ENCODE measurements at regions not wholly inside any gene's neighbourhood (a gene's known extent, or its start where the extent isn't known, plus 50 kb on each side); places are given as distances from the start of the nearest gene placed in this dataset.
A peak's percentile ranks its signal among the peaks of the same experiment; 100 is the strongest.
"Not testable (repeated sequence)": the region's sequence is repeated elsewhere in the genome, so short reads cannot be mapped to it uniquely, and the experiment has no call there.

GRCh38 chr15:79673416-79674123 is 223.2 kb downstream of the MTHFS start:
- DNase-seq = no peak

- no peak for DNase-seq
Measured at GRCh38 chr15:79674124-79674465, 222.7 kb downstream of the MTHFS start.

GRCh38 chr15:79675982-79676381 is 220.8 kb downstream of the MTHFS start:
- DNase-seq = no peak

- DNase-seq = no peak
Measured at GRCh38 chr15:79676621-79677020, 220.2 kb downstream of the MTHFS start.

GRCh38 chr15:79677241-79677640 is 219.6 kb downstream of the MTHFS start:
- DNase-seq = no peak

GRCh38 chr15:79678032-79678701 is 218.6 kb downstream of the MTHFS start:
- DNase-seq = no peak

GRCh38 chr15:79680720-79681119 is 216.1 kb downstream of the MTHFS start:
- DNase-seq = no peak

- DNase-seq = no peak
Measured at GRCh38 chr15:79682285-79682684, 214.5 kb downstream of the MTHFS start.

- no peak for DNase-seq
Measured at GRCh38 chr15:79682851-79683288, 213.9 kb downstream of the MTHFS start.

- DNase-seq = no peak
Measured at GRCh38 chr15:79689030-79689429, 207.8 kb downstream of the MTHFS start.

GRCh38 chr15:79700951-79701480 is 195.8 kb downstream of the MTHFS start:
- DNase-seq = no peak

GRCh38 chr15:79702621-79703020 is 194.2 kb downstream of the MTHFS start:
- no peak for DNase-seq

- no peak for DNase-seq
Measured at GRCh38 chr15:79721256-79721655, 175.6 kb downstream of the MTHFS start.

GRCh38 chr15:79724312-79724711 is 172.5 kb downstream of the MTHFS start:
- no peak for DNase-seq

GRCh38 chr15:79724804-79725203 is 172.0 kb downstream of the MTHFS start:
- no peak for DNase-seq

- no peak for DNase-seq
Measured at GRCh38 chr15:79728867-79729266, 167.9 kb downstream of the MTHFS start.

- DNase-seq = no peak
Measured at GRCh38 chr15:79736435-79737000, 160.3 kb downstream of the MTHFS start.

GRCh38 chr15:79738143-79738542 is 158.7 kb downstream of the MTHFS start:
- DNase-seq = no peak

- no peak for DNase-seq
Measured at GRCh38 chr15:79740561-79740960, 156.3 kb downstream of the MTHFS start.

GRCh38 chr15:79743032-79743431 is 153.8 kb downstream of the MTHFS start:
- DNase-seq = no peak

GRCh38 chr15:79744485-79744884 is 152.3 kb downstream of the MTHFS start:
- DNase-seq = not testable (repeated sequence)

- DNase-seq = no peak
Measured at GRCh38 chr15:79756365-79756764, 140.4 kb downstream of the MTHFS start.

GRCh38 chr15:79765081-79765480 is 131.7 kb downstream of the MTHFS start:
- DNase-seq = no peak

GRCh38 chr15:79769069-79769481 is 127.7 kb downstream of the MTHFS start:
- DNase-seq = peak; percentile 12

Measured in CD4-positive, alpha-beta T cell treated with Interleukin-10 for 1 hour (primary cell).